GM19372 (cell line): ENCODE measurements at regions not wholly inside any gene's neighbourhood (a gene's known extent, or its start where the extent isn't known, plus 50 kb on each side); places are given as distances from the start of the nearest gene placed in this dataset.

Source experiments
- ATAC-seq: cut with Tn5 transposase; IDR thresholded peaks from one replicate; pipeline ENCODE4 v1.9.1; 2021; ENCODE audit warnings: mild to moderate bottlenecking, low read depth, moderate library complexity; ENCODE audit not compliant: unreplicated experiment

GRCh38 chr5:93805616-93806379 lies 64.4 kb upstream of the POU5F2 start:
- no peak for ATAC-seq

GRCh38 chr5:93800988-93801811 lies 59.8 kb upstream of the POU5F2 start:
- peak; percentile 59 for ATAC-seq

GRCh38 chr5:93794954-93795353 lies 53.6 kb upstream of the POU5F2 start:
- no peak for ATAC-seq

- ATAC-seq = no peak
Observed at GRCh38 chr5:93793159-93793781, 51.9 kb upstream of the POU5F2 start.

GRCh38 chr5:93791518-93791972 lies 50.1 kb upstream of the POU5F2 start:
- no peak for ATAC-seq
